GM12878 (cell line): ENCODE measurements at regions not wholly inside any gene's neighbourhood (a gene's known extent, or its start where the extent isn't known, plus 50 kb on each side); places are given as distances from the start of the nearest gene placed in this dataset.

Experiments
- ATAC-seq: fragments of 200-7000 bp; cut with Tn5 transposase; 3 replicates; pipeline ENCODE4 v1.9.1; 2020; ENCODE audit warnings: mild to moderate bottlenecking, moderate library complexity
- BruUV-seq: library from RNA; stranded (reverse); fragments of 400-500 nt; replicated peaks from 2 replicates; lab custom pipeline; 2021; lab: Mats Ljungman, UMichigan
- CTCF ChIA-PET: fragments of 300-600 bp; sonication (Branson Sonifier 250); formaldehyde crosslinking; extraction: SDS; loops from one replicate; lab custom pipeline; 2021; ENCODE audit warnings: inconsistent platforms; lab: Yijun Ruan, JAX
- POLR2A ChIA-PET: fragments of 350-600 bp; formaldehyde crosslinking; extraction: SDS; loops from one replicate; lab custom pipeline; 2021; ENCODE audit warnings: inconsistent platforms; lab: Charles Lee
- RAD21 ChIA-PET: fragments of 300-600 bp; sonication (Branson Sonifier 250); formaldehyde crosslinking; loops from one replicate; lab custom pipeline; 2023; ENCODE audit warnings: antibody characterized with exemption; ENCODE audit not compliant: unreplicated experiment; lab: Charles Lee
- SMC1A ChIA-PET: fragments of 300-600 bp; sonication (Branson Sonifier 250); formaldehyde crosslinking; loops from one replicate; lab custom pipeline; 2023; ENCODE audit not compliant: unreplicated experiment, uncharacterized antibody; lab: Charles Lee
- DNase-seq: peaks from one replicate; pipeline ENCODE4 v3.0.0-alpha.2; 2011; ENCODE audit warnings: low read depth, low spot score
- FAIRE-seq: peaks from 3 replicates; lab custom pipeline; 2011; peaks lifted over from hg19 to GRCh38; lab: Jason Lieb, UNC
- H2AFZ ChIP-seq: 2 replicates; pipeline ENCODE4 v1.6.0; 2011; ENCODE audit warnings: low read depth, low read length, control low read depth; ENCODE audit not compliant: control insufficient read depth
- H3K27ac ChIP-seq: 2 replicates; pipeline ENCODE4 v1.5.1; 2011; ENCODE audit warnings: control low read depth; ENCODE audit not compliant: control insufficient read depth, insufficient read depth
- H3K27me3 ChIP-seq, 2 experiments: replicated peaks in 1 of 2; 2 replicates each; pipeline versions ENCODE4 v1.6.0 to v1.6.1; 2011; ENCODE audit warnings: low read length in 1 of 2; ENCODE audit not compliant: control insufficient read depth in 2 of 2, insufficient read depth in 2 of 2
- H3K36me3 ChIP-seq, 2 experiments: 2 replicates each; pipeline ENCODE4 v1.5.1; 2011; ENCODE audit warnings: low read length in 1 of 2; ENCODE audit not compliant: control insufficient read depth in 2 of 2, insufficient read depth in 2 of 2
- H3K4me1 ChIP-seq: 2 replicates; pipeline ENCODE4 v1.6.1; 2011; ENCODE audit warnings: mild to moderate bottlenecking, low read length, moderate library complexity, mixed read lengths; ENCODE audit not compliant: control insufficient read depth, insufficient read depth
- H3K4me2 ChIP-seq: 2 replicates; pipeline ENCODE4 v1.6.0; 2011; ENCODE audit warnings: control low read depth; ENCODE audit not compliant: control insufficient read depth, insufficient read depth
- H3K4me3 ChIP-seq: fragments of 200-600 bp; sonication (generic); 2 replicates; pipeline ENCODE4 v1.5.1; 2016
- H3K79me2 ChIP-seq: 2 replicates; pipeline ENCODE4 v1.6.0; 2011; ENCODE audit warnings: low read length; ENCODE audit not compliant: control insufficient read depth, insufficient read depth
- H3K9ac ChIP-seq: 2 replicates; pipeline ENCODE4 v1.8.0; 2011; ENCODE audit warnings: low read length, control low read depth, mixed read lengths; ENCODE audit not compliant: control insufficient read depth, insufficient read depth
- H3K9me3 ChIP-seq: replicated peaks from 3 replicates; pipeline ENCODE4 v1.5.1; 2011; ENCODE audit warnings: mild to moderate bottlenecking, low read length; ENCODE audit not compliant: control insufficient read depth, insufficient read depth
- H4K20me1 ChIP-seq: 2 replicates; pipeline ENCODE4 v1.6.0; 2011; ENCODE audit not compliant: control insufficient read depth, insufficient read depth
- ATF7 ChIP-seq: fragments of 450-650 bp; IDR thresholded peaks from 2 replicates; pipeline ENCODE4 v1.6.1; 2016; ENCODE audit warnings: low read depth, mild to moderate bottlenecking
- CBX5 ChIP-seq: sonication (generic); IDR thresholded peaks from 2 replicates; pipeline ENCODE4 v1.6.1; 2016; ENCODE audit warnings: low read depth, moderate library complexity, mild to moderate bottlenecking, inconsistent platforms
- CHD1 ChIP-seq: IDR thresholded peaks from 2 replicates; pipeline ENCODE4 v1.6.1; 2012; ENCODE audit warnings: low read depth, low read length, improper control_type of control experiment
- EP300 ChIP-seq, 2 experiments: fragments of 150-350 bp in 1 of 2; IDR thresholded peaks; 2 replicates each; pipeline ENCODE4 v1.6.1; 2011 to 2012; ENCODE audit warnings: low read depth in 2 of 2, low read length in 2 of 2, borderline replicate concordance in 1 of 2, improper control_type of control experiment in 1 of 2, inconsistent platforms in 1 of 2; ENCODE audit not compliant: control insufficient read depth in 1 of 2
- HDAC6 ChIP-seq: fragments of 200-600 bp; sonication (generic); IDR thresholded peaks from one replicate; pipeline ENCODE4 v1.8.0; 2017; ENCODE audit warnings: antibody characterized with exemption; ENCODE audit not compliant: unreplicated experiment
- IRF4 ChIP-seq: IDR thresholded peaks from 2 replicates; pipeline ENCODE4 v1.6.1; 2011; ENCODE audit warnings: low read depth, low read length
- NFYA ChIP-seq: IDR thresholded peaks from 2 replicates; pipeline ENCODE4 v1.6.1; 2011; ENCODE audit warnings: low read depth, mild to moderate bottlenecking, low read length, improper control_type of control experiment, borderline replicate concordance
- RELA ChIP-seq: fragments of 450-650 bp; IDR thresholded peaks from 2 replicates; pipeline ENCODE4 v1.8.0; 2014; ENCODE audit warnings: borderline replicate concordance; ENCODE audit not compliant: partially characterized antibody
- STAT3 ChIP-seq: IDR thresholded peaks from 2 replicates; pipeline ENCODE4 v1.6.1; 2011; ENCODE audit warnings: low read depth, low read length, improper control_type of control experiment
- TCF7 ChIP-seq: IDR thresholded peaks from 2 replicates; pipeline ENCODE4 v1.6.1; 2014; ENCODE audit warnings: antibody characterized with exemption, borderline replicate concordance
- WGBS: methylation state at CpG from one replicate; pipeline ENCODE4 v1.1.6; 2016; ENCODE audit warnings: low lambda C conversion rate; ENCODE audit not compliant: insufficient replicate concordance, insufficient coverage; ENCODE audit errors: missing lambda C conversion rate; 5-methylcytosine and 5-hydroxymethylcytosine counted together
- in situ Hi-C: fragments of 300-500 bp; cut with MboI; formaldehyde crosslinking; loops from 9 replicates; pipeline ENCODE4 v1.14.3; 2018; ENCODE audit warnings: mixed read lengths
- intact Hi-C: fragments of 100-400 bp; cut with micrococcal nuclease; formaldehyde crosslinking; loops from one replicate; pipeline ENCODE4 v1.14.2; 2022; ENCODE audit not compliant: unreplicated experiment
- TF ChIP-seq, protein P1 (sequence below): fragments of 450-650 bp; IDR thresholded peaks from 2 replicates; pipeline ENCODE4 v1.6.1; 2014; ENCODE audit warnings: mild to moderate bottlenecking

DNA sequence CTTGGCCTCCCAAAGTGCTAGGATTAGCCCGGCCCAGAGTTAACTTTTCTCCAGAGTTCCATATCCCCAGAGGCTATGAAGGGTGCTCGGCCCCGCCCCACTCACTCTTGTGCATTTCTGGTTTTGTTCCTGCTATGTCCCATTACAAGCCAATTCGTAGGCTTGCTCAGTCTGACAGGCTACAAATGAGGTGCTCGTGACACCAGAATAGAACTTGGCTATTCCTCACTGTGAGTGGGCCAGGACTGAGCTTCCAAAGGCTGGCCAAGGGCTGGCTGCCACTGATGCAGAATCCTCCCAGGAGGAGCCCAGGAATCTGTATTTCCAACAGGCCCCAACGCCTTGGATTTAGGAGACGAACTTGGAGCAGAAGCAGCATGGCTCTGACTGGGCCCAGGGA lies 282.7 kb upstream of the C2CD4B start:
- H4K20me1 ChIP-seq = no peaks in the 10 kb centered on the region
- no peaks in the 10 kb centered on the region for H3K9me3 ChIP-seq
- H3K36me3 ChIP-seq = no peaks in the 10 kb centered on the region
- H3K27me3 ChIP-seq = peaks cover 0 to 2% of the 10 kb centered on the region in 2 experiments; a peak in 1 of 4 replicates
- H2AFZ ChIP-seq = no peak overlapping the region
- H3K4me1 ChIP-seq = no peaks in the 10 kb centered on the region
- no TSS peak for BruUV-seq
- FAIRE-seq (no peak), ATAC-seq (no peak), DNase-seq (no peak)
- POLR2A ChIA-PET = interaction anchor here (0.6 kb wide), 1 partner anchor 23 kb away, joined by 3 read pairs; no protein-coding TSS in a partner anchor
- in situ Hi-C loops = no loop called here
- H3K9ac ChIP-seq = no peak overlapping the region
- RAD21 ChIA-PET = no interaction called here
- no peak overlapping the region for H3K27ac ChIP-seq
- H3K79me2 ChIP-seq = no peaks in the 10 kb centered on the region
- SMC1A ChIA-PET = no interaction called here
- TF ChIP-seq, protein P1, sequence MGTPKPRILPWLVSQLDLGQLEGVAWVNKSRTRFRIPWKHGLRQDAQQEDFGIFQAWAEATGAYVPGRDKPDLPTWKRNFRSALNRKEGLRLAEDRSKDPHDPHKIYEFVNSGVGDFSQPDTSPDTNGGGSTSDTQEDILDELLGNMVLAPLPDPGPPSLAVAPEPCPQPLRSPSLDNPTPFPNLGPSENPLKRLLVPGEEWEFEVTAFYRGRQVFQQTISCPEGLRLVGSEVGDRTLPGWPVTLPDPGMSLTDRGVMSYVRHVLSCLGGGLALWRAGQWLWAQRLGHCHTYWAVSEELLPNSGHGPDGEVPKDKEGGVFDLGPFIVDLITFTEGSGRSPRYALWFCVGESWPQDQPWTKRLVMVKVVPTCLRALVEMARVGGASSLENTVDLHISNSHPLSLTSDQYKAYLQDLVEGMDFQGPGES = no peak
- TF ChIP-seq CHD1 = no peak
- TF ChIP-seq CBX5 = no peak
- no peak for TF ChIP-seq HDAC6
- TF ChIP-seq TCF7 = no peak
- TF ChIP-seq IRF4 = no peak
- no peak for TF ChIP-seq NFYA
- no peak for TF ChIP-seq STAT3
- TF ChIP-seq RELA = no peak
- TF ChIP-seq ATF7 = no peak
- TF ChIP-seq EP300 (IDR thresholded peaks at IDR 0.05; ENCODE audit: borderline replicate concordance in 1 of 2, control insufficient read depth in 1 of 2, low read depth in 2 of 2, low read length in 2 of 2) = no peak
- 10% methylated on average over 7 of the region's 7 CpGs for WGBS
- intact Hi-C loops = no loop called here
- no peak overlapping the region for H3K4me3 ChIP-seq
- CTCF ChIA-PET = no interaction called here
- no peak overlapping the region for H3K4me2 ChIP-seq
